CD4-positive, alpha-beta T cell (primary cell): ENCODE measurements at regions not wholly inside any gene's neighbourhood (a gene's known extent, or its start where the extent isn't known, plus 50 kb on each side); places are given as distances from the start of the nearest gene placed in this dataset.

ENCODE experiments used
- ATAC-seq: fragments of 200-7000 bp; cut with Tn5 transposase; one replicate; pipeline ENCODE4 v1.10.0; 2022; ENCODE audit warnings: mild to moderate bottlenecking; ENCODE audit not compliant: poor library complexity
- CTCF ChIA-PET: fragments of 350-600 bp; sonication (Branson Sonifier 250); formaldehyde crosslinking; loops from one replicate; lab custom pipeline; 2021; ENCODE audit warnings: antibody characterized with exemption, inconsistent platforms; lab: Charles Lee
- POLR2A ChIA-PET: fragments of 350-600 bp; sonication (Branson Sonifier 250); formaldehyde crosslinking; loops from one replicate; lab custom pipeline; 2021; ENCODE audit warnings: antibody characterized with exemption, inconsistent platforms; lab: Charles Lee
- DNase-seq, 14 experiments: peaks; one replicate each; pipeline ENCODE4 v3.0.0-alpha.2; 2013 to 2020; ENCODE audit warnings: mixed read lengths in 2 of 14
- H3K27ac ChIP-seq, 2 donors: one replicate each; pipeline versions ENCODE4 v1.5.1 to v1.7.0; 2013; ENCODE audit warnings: low read length in 2 of 2, low read depth in 1 of 2, mild to moderate bottlenecking in 1 of 2
- H3K27me3 ChIP-seq, 2 experiments: 1 replicate in 1 of 2; 2 replicates in 1 of 2; pipeline versions ENCODE4 v1.6.1 to v1.7.0; 2013; ENCODE audit warnings: low read length in 2 of 2, control low read depth in 1 of 2, mild to moderate bottlenecking in 1 of 2, moderate library complexity in 1 of 2; ENCODE audit not compliant: insufficient read depth in 2 of 2, control insufficient read depth in 1 of 2
- H3K36me3 ChIP-seq: one replicate; pipeline ENCODE4 v1.6.1; 2013; ENCODE audit warnings: low read length, control low read depth; ENCODE audit not compliant: insufficient read depth
- H3K4me1 ChIP-seq: one replicate; pipeline ENCODE4 v1.6.1; 2013; ENCODE audit warnings: low read length, control low read depth; ENCODE audit not compliant: insufficient read depth
- H3K4me3 ChIP-seq: one replicate; pipeline ENCODE4 v1.5.1; 2013; ENCODE audit warnings: mild to moderate bottlenecking, low read length, moderate library complexity
- H3K9me3 ChIP-seq, 2 experiments: 1 replicate in 1 of 2; 2 replicates in 1 of 2; pipeline versions ENCODE4 v1.6.1 to v1.7.0; 2013; ENCODE audit warnings: low read length in 2 of 2, mild to moderate bottlenecking in 2 of 2, control low read depth in 1 of 2, moderate library complexity in 1 of 2; ENCODE audit not compliant: control insufficient read depth in 1 of 2, insufficient read depth in 1 of 2
- H3K27ac Mint-ChIP-seq: one replicate; pipeline ENCODE4 v1.8.0; 2020; ENCODE audit warnings: mixed read lengths
- H3K27me3 Mint-ChIP-seq: one replicate; pipeline ENCODE4 v1.8.0; 2021; ENCODE audit warnings: mixed read lengths
- H3K36me3 Mint-ChIP-seq: one replicate; pipeline ENCODE4 v1.8.0; 2021; ENCODE audit warnings: low read depth, mixed read lengths
- H3K4me1 Mint-ChIP-seq: one replicate; pipeline ENCODE4 v1.8.0; 2021; ENCODE audit warnings: low read depth, mixed read lengths
- H3K4me3 Mint-ChIP-seq: one replicate; pipeline ENCODE4 v1.8.0; 2020; ENCODE audit warnings: mild to moderate bottlenecking, mixed read lengths
- H3K9me3 Mint-ChIP-seq: one replicate; pipeline ENCODE4 v1.8.0; 2020; ENCODE audit warnings: mixed read lengths
- intact Hi-C, 2 experiments: fragments of 100-400 bp; cut with DNase I in 1 of 2; cut with micrococcal nuclease in 1 of 2; formaldehyde crosslinking; loops; one replicate each; pipeline versions ENCODE4 v1.15.1 to v1.9.0; 2023 to 2025; cut with DNase I, micrococcal nuclease
- TF ChIP-seq, protein P1 (sequence below): fragments of 200-600 bp; IDR thresholded peaks from one replicate; pipeline ENCODE4 v1.8.0; 2022; ENCODE audit warnings: antibody characterized with exemption, mild to moderate bottlenecking

DNA sequence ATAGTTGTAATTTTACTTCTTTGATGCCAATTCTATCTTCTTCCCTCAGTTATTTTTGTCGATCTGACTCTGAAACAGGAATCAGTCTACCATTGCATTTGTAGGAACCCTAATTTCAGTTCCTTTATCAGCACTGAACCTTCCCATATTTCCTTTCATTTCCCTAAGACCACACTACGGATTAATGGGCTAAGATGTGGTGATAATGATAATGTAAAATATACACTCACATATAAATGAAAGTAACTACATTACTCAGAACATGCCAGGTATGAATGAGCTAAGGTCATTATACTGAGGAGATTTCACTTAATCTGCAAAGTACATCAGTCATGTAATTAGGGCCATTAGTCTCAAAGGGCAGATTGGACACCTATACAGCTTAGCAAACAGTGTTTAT lies 60.2 kb upstream of the RFC3 start:
- Mint-ChIP-seq H3K36me3 (no peaks in the 10 kb centered on the region), H3K27me3 (no peaks in the 10 kb centered on the region), H3K27ac (no peak overlapping the region), H3K4me1 (peaks cover 2% of the 10 kb centered on the region), H3K9me3 (no peaks in the 10 kb centered on the region), H3K4me3 (no peak overlapping the region)
- Histone ChIP-seq H3K27me3 (no peaks in the 10 kb centered on the region), H3K27ac (no peak overlapping the region), H3K36me3 (no peaks in the 10 kb centered on the region), H3K4me3 (no peak overlapping the region), H3K4me1 (no peaks in the 10 kb centered on the region), H3K9me3 (peaks cover 0 to 6% of the 10 kb centered on the region in 2 experiments)
- ChIA-PET CTCF (no interaction called here), POLR2A (no interaction called here)
- ATAC-seq (no peak), DNase-seq (no peak)
- TF ChIP-seq, protein P1, sequence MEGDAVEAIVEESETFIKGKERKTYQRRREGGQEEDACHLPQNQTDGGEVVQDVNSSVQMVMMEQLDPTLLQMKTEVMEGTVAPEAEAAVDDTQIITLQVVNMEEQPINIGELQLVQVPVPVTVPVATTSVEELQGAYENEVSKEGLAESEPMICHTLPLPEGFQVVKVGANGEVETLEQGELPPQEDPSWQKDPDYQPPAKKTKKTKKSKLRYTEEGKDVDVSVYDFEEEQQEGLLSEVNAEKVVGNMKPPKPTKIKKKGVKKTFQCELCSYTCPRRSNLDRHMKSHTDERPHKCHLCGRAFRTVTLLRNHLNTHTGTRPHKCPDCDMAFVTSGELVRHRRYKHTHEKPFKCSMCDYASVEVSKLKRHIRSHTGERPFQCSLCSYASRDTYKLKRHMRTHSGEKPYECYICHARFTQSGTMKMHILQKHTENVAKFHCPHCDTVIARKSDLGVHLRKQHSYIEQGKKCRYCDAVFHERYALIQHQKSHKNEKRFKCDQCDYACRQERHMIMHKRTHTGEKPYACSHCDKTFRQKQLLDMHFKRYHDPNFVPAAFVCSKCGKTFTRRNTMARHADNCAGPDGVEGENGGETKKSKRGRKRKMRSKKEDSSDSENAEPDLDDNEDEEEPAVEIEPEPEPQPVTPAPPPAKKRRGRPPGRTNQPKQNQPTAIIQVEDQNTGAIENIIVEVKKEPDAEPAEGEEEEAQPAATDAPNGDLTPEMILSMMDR: no peak
- intact Hi-C loops: no loop called here

- TF ChIP-seq, protein P1: no peak
- Histone ChIP-seq H3K4me1 (no peaks in the 10 kb centered on the region), H3K4me3 (no peak overlapping the region), H3K27ac (no peak overlapping the region), H3K36me3 (no peaks in the 10 kb centered on the region), H3K27me3 (no peaks in the 10 kb centered on the region), H3K9me3 (peaks cover 0 to 6% of the 10 kb centered on the region in 2 experiments)
- H3K27ac Mint-ChIP-seq: no peak overlapping the region
- ChIA-PET CTCF (no interaction called here), POLR2A (no interaction called here)
- no peaks in the 10 kb centered on the region for H3K27me3 Mint-ChIP-seq
- ATAC-seq (no peak), DNase-seq (no peak)
- intact Hi-C loops: no loop called here
- H3K4me1 Mint-ChIP-seq: no peaks in the 10 kb centered on the region
- H3K9me3 Mint-ChIP-seq: no peaks in the 10 kb centered on the region
- H3K36me3 Mint-ChIP-seq: no peaks in the 10 kb centered on the region
- no peak overlapping the region for H3K4me3 Mint-ChIP-seq
Measured at GRCh38 chr13:33758113-33758512, 59.8 kb upstream of the RFC3 start.

DNA sequence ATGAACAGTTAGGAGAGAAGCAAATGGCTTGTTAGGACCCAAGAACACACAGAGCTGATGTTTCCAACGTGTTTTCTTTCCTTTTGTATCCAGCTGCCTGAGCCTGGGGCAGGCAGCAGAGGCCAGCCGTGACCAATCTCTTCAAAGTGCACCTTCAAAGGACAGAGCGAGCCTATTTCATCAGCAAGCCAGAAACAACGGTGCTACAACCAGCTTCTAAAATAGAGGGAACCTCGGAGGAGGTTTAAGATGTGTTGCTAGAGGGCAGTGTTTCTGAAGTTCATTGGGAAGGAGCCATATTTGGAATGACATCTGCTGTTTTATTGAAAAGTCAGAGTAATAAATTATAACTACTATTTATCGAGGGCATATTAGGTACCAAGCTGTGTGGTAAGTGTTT lies 56.2 kb upstream of the RFC3 start:
- CTCF ChIA-PET: interaction anchor here (0.7 kb wide), 1 partner anchor 833 kb away, joined by 4 read pairs; no protein-coding TSS in a partner anchor
- H3K4me3 ChIP-seq: no peak overlapping the region
- ATAC-seq (no peak), DNase-seq (no peak)
- TF ChIP-seq, protein P1: no peak
- H3K9me3 Mint-ChIP-seq: no peaks in the 10 kb centered on the region
- intact Hi-C loops: no loop called here
- H3K4me1 Mint-ChIP-seq: no peaks in the 10 kb centered on the region
- no peak overlapping the region for H3K27ac Mint-ChIP-seq
- no peak overlapping the region for H3K27ac ChIP-seq
- no peaks in the 10 kb centered on the region for H3K27me3 ChIP-seq
- POLR2A ChIA-PET: no interaction called here
- peaks cover 0 to 6% of the 10 kb centered on the region in 2 experiments for H3K9me3 ChIP-seq
- H3K4me3 Mint-ChIP-seq: no peak overlapping the region
- no peaks in the 10 kb centered on the region for H3K36me3 Mint-ChIP-seq
- no peaks in the 10 kb centered on the region for H3K4me1 ChIP-seq
- H3K27me3 Mint-ChIP-seq: peaks cover 4% of the 10 kb centered on the region
- no peaks in the 10 kb centered on the region for H3K36me3 ChIP-seq
